Right forelimb (tissue), 1 donor: ENCODE measurements at regions not wholly inside any gene's neighbourhood (a gene's known extent, or its start where the extent isn't known, plus 50 kb on each side); places are given as distances from the start of the nearest gene placed in this dataset.

Source experiments
- DNase-seq: peaks from one replicate; pipeline ENCODE4 v3.0.0-alpha.2; 2018

- DNase-seq = no peak
Measured at GRCh38 chr1:228850141-228851100, 115.1 kb downstream of the RHOU start.

- no peak for DNase-seq
Measured at GRCh38 chr1:228851193-228851592, 115.9 kb downstream of the RHOU start.

- no peak for DNase-seq
Measured at GRCh38 chr1:228851618-228852017, 116.3 kb downstream of the RHOU start.

- no peak for DNase-seq
Measured at GRCh38 chr1:228852024-228852423, 116.7 kb downstream of the RHOU start.

- no peak for DNase-seq
Measured at GRCh38 chr1:228852511-228853088, 117.3 kb downstream of the RHOU start.

- no peak for DNase-seq
Measured at GRCh38 chr1:228853191-228853590, 117.9 kb downstream of the RHOU start.

GRCh38 chr1:228853637-228854036 is 118.4 kb downstream of the RHOU start:
- no peak for DNase-seq

GRCh38 chr1:228854907-228855306 is 119.6 kb downstream of the RHOU start:
- DNase-seq = no peak

GRCh38 chr1:228857611-228858010 is 122.3 kb downstream of the RHOU start:
- DNase-seq = no peak

- no peak for DNase-seq
Measured at GRCh38 chr1:228860911-228861831, 125.9 kb downstream of the RHOU start.

GRCh38 chr1:228861832-228862180 is 126.5 kb downstream of the RHOU start:
- no peak for DNase-seq

- no peak for DNase-seq
Measured at GRCh38 chr1:228862542-228863505, 127.5 kb downstream of the RHOU start.

GRCh38 chr1:228863776-228864175 is 128.5 kb downstream of the RHOU start:
- no peak for DNase-seq

GRCh38 chr1:228865627-228866330 is 130.5 kb downstream of the RHOU start:
- no peak for DNase-seq

GRCh38 chr1:228866468-228866867 is 131.2 kb downstream of the RHOU start:
- no peak for DNase-seq

GRCh38 chr1:228867108-228867950 is 132.1 kb downstream of the RHOU start:
- DNase-seq = no peak

GRCh38 chr1:228867951-228868730 is 132.9 kb downstream of the RHOU start:
- no peak for DNase-seq

- DNase-seq = no peak
Measured at GRCh38 chr1:228868731-228869024, 133.4 kb downstream of the RHOU start.

- no peak for DNase-seq
Measured at GRCh38 chr1:228869312-228869824, 134.1 kb downstream of the RHOU start.
